IPS-11a (cell line): ENCODE measurements at regions not wholly inside any gene's neighbourhood (a gene's known extent, or its start where the extent isn't known, plus 50 kb on each side); places are given as distances from the start of the nearest gene placed in this dataset.

ENCODE experiments used
- H3K4me3 ChIP-seq: one replicate; pipeline ENCODE4 v1.5.1; 2013; ENCODE audit warnings: low read depth, low read length, control low read depth

GRCh38 chr1:208820580-208821212, 576.5 kb upstream of the PLXNA2 start:
- no peak overlapping the region for H3K4me3 ChIP-seq

DNA sequence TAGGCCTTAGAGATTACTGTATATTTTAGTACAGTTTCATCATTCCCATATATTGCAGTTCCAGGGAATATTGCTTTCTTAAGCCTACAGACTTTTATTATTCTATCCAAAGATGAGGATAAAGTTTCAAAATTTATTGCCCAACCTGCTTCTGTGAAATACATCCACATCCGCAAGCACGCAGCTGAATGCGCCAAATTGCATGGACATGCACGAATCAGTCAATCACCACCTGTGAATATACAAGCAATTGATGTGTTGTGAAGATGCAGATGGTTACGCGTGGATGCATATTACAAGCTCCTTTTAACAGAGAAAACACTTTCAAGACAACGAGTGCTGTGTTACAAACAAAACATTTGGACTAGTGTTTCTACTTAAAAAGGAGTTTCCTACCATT, 577.8 kb upstream of the PLXNA2 start:
- H3K4me3 ChIP-seq: no peak overlapping the region

DNA sequence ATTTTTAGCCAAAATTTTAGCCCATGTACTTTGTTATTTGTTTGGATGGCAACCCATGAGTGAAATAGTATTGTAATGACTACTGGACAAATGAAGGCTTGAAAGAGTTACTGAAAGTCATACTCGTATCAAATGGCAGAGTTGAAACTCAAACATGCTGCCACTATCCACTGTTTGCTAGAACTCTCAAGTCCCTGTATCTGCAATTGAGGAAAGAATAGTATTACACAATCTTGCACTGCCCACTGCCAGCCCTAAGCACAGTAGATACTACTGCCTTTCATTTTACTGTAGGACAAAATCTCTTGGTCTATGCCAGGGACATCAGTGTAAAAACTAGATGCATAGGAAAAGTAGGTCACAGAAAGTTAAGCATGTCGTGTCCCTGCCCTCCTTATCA, 581.1 kb upstream of the PLXNA2 start:
- H3K4me3 ChIP-seq: no peak overlapping the region

- no peak overlapping the region for H3K4me3 ChIP-seq
Observed at GRCh38 chr1:208829595-208829994, 585.4 kb upstream of the PLXNA2 start.

GRCh38 chr1:208834381-208835096, 590.4 kb upstream of the PLXNA2 start:
- no peak overlapping the region for H3K4me3 ChIP-seq

- no peak overlapping the region for H3K4me3 ChIP-seq
Observed at GRCh38 chr1:208835097-208835463, 590.9 kb upstream of the PLXNA2 start.

DNA sequence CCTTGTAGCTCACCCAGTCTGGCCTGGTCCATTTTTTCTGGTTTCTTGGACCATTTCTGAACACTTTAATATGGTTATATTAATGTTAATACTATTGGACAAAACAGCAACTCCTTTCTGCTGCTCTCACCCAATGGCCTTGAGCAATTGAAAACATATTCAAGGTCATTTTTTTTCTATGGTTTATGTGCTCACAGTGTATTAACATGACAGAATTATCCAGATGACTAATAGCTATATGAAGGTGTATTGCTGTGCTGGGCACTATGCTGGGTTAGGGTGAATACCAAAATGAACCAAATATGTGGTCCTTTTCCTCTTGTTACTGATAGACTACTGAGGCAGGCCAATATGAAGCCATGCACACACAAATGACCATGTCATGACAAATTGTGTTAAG, 591.6 kb upstream of the PLXNA2 start:
- H3K4me3 ChIP-seq: no peak overlapping the region

DNA sequence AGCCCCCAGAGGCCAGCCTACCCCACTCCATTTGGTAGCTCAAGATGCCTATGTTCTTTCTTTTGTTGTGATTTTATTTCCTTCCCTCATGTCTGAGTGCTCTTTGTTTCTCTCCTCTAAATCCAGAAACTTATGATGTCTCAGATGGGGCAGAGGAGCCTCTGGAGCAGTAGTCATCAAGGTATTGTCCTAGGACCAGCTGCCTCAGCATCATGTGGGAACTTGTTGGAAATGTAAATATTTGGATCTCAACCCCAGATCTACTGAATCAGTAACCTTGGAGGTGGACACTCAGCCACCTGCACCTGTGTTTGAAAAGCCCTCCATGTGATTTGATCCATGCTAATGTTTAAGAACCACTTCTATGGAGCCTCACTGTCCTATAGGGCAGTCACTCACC, 593.1 kb upstream of the PLXNA2 start:
- H3K4me3 ChIP-seq: no peak overlapping the region

DNA sequence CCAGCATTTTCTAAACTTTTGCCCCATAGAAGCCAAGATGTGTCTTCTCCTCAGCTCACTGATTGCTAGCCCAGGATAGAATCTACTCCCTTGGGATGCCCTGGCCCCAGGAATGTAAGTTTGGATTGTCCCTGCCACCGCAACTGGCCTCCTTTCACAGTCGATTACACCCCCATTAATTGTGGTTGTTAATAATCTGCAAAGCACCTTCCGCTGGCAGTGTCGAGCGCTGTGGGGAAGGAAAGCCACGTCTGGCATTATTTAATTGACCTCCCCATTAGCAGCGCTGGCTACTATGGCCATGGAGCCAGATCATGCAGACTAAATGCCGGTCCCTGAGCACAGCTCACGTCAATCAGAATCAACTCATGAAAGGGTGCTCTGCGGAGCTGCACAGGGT, 597.3 kb upstream of the PLXNA2 start:
- H3K4me3 ChIP-seq: no peak overlapping the region

DNA sequence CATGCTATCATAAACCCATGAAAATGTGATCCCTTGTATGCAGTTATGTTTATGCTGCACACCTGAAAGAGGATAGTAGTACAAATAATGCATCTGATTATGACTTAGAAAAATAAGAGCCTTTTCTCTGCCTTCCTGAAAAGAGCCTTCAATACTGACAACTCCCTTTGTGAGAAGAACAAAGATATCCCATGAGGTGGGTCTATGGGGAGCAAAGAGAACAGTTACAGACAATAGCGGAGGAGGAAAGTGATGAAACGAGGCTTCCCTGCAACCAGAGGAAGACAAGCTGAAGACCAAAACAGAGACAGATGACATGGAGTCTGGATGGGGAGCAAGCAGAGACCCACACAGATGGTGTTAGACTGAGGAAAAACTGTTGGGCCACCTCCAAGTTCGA, 598.3 kb upstream of the PLXNA2 start:
- H3K4me3 ChIP-seq: no peak overlapping the region

- H3K4me3 ChIP-seq: no peak overlapping the region
Observed at GRCh38 chr1:208844158-208844557, 600.0 kb upstream of the PLXNA2 start.

- no peak overlapping the region for H3K4me3 ChIP-seq
Observed at GRCh38 chr1:208848854-208849253, 604.7 kb upstream of the PLXNA2 start.

GRCh38 chr1:208850442-208850841, 606.3 kb upstream of the PLXNA2 start:
- H3K4me3 ChIP-seq: no peak overlapping the region

- no peak overlapping the region for H3K4me3 ChIP-seq
Observed at GRCh38 chr1:208851366-208851765, 607.2 kb upstream of the PLXNA2 start.

DNA sequence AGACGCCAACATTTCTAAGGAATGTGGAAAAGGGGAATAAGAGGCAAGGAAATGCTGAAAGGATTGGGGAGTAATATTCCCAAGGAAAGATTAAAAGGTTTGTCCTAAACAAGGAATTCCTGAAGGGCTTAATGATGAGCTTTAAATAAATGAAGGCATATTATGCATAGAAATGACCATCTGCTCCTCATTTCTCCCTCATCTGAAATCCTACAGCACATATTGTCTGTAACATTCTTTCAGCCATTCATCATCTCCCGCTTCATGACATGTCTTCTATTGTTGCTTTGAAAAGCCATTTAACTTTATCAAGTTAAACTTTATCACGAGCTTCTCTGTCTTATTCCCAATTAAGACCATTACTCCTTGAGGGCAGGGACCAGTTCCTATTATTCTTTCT, 608.7 kb upstream of the PLXNA2 start:
- H3K4me3 ChIP-seq: no peak overlapping the region

DNA sequence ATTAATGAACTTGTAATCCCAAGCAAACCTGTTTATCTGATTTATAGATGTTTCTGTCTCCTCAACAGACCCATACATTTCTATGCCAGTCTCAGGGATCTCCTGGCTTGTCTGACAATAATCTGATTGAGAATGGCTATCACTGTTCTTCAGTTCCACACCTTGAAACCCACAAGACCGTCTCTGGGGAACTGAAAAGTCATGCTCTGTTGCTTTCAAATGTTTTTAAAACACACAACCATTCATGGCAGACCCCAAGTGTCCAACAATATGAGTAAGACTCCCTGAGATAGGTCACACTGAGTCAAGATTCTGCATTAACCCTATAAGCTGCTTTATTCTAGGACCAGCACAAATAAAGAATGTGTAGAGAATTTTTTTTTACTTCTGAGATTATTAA, 611.2 kb upstream of the PLXNA2 start:
- no peak overlapping the region for H3K4me3 ChIP-seq

GRCh38 chr1:208857465-208857864, 613.3 kb upstream of the PLXNA2 start:
- H3K4me3 ChIP-seq: no peak overlapping the region

GRCh38 chr1:208858738-208859137, 614.6 kb upstream of the PLXNA2 start:
- H3K4me3 ChIP-seq: no peak overlapping the region

DNA sequence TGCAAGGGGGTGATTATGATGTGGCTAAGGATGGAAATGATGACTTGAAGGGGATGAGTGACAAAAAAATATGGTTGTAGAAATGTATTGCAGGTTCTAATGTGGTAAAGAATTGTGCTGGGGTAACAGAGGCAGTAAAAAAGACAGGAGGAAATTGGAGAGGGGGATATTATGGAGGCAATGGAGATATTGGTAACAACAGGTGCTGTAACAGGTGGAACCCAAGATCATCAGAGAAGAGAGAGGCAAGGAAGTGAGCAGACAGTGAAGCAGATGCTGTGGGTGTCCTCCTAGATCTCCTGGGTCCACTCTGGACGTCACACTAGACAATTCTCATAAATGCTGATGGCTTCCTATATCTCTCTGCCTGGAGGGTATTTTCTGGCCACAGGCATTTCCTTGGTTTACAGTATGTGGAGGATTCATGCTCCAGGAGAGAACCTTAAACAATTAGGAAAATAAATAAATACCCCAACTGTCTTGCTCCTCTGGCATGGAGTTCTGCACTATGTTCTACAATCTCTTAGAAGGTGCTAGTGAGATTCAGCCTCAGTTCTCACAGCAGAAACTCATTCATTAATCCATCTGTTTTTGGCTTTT, 620.3 kb upstream of the PLXNA2 start:
- H3K4me3 ChIP-seq: no peak overlapping the region

DNA sequence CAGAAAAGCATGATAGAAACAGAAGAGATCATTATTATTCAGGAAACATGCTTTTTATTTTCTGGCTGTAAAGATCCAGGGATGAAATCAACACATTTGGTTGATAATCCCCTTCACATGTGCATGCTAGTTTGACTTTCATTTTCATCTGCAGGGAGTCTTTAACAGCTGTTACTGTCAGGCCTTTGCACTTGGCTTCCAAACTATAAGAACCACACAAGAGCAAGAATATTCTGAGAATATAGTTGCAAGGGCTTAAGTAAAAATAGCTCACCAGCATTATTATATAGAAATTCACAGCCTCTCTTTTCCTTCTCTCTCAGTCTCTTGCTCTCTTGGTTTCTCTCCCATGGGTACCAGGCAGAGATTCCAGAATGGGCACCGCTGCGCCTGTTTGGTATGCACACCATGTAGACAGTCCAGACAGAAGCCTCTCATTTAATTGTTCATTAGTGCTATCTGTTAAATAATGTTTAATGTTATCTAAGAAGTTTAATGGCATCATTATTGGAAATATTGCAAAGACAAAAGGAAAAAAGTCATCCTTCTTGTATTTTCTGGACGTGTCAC, 622.3 kb upstream of the PLXNA2 start:
- no peak overlapping the region for H3K4me3 ChIP-seq

- no peak overlapping the region for H3K4me3 ChIP-seq
Observed at GRCh38 chr1:208868554-208868953, 624.4 kb upstream of the PLXNA2 start.

DNA sequence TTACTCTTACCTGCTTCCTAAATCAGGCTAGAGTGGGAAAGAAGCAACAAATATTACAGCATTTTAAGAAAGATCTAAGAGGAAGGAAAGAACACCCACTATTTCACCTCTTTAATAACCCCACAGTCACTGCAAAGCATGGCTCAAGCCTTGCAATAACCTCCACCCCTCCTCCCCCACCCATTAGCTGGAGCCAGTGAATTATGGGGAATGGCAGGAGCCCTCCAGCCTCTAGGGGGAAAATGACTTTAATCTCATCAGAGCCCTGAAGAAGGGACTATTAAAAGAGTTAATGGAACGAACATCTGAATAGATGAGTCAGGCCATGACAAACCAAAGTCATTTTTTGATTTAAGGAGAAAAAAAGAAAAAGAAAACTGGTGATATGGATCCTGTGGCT, 630.7 kb upstream of the PLXNA2 start:
- H3K4me3 ChIP-seq: no peak overlapping the region
